Esophagus (tissue), 2 donors: ENCODE measurements at regions not wholly inside any gene's neighbourhood (a gene's known extent, or its start where the extent isn't known, plus 50 kb on each side); places are given as distances from the start of the nearest gene placed in this dataset.
"Not testable (repeated sequence)": the region's sequence is repeated elsewhere in the genome, so short reads cannot be mapped to it uniquely, and the experiment has no call there.

Experiments used
- H3K27ac ChIP-seq, 2 donors: one replicate each; pipeline ENCODE4 v1.5.1; 2013; ENCODE audit warnings: low read depth in 2 of 2, mild to moderate bottlenecking in 2 of 2, inconsistent platforms in 1 of 2, low read length in 1 of 2, moderate library complexity in 1 of 2
- H3K27me3 ChIP-seq, 2 donors: one replicate each; pipeline ENCODE4 v1.6.1; 2013; ENCODE audit warnings: low read length in 2 of 2, control low read depth in 1 of 2, mild to moderate bottlenecking in 1 of 2; ENCODE audit not compliant: insufficient read depth in 2 of 2, control insufficient read depth in 1 of 2
- H3K36me3 ChIP-seq, 2 donors: one replicate each; pipeline ENCODE4 v1.6.1; 2013; ENCODE audit warnings: low read length in 1 of 2; ENCODE audit not compliant: control insufficient read depth in 2 of 2, insufficient read depth in 2 of 2
- H3K4me1 ChIP-seq, 2 donors: one replicate each; pipeline ENCODE4 v1.6.1; 2013; ENCODE audit warnings: low read length in 1 of 2; ENCODE audit not compliant: control insufficient read depth in 2 of 2, insufficient read depth in 2 of 2
- H3K4me3 ChIP-seq, 2 donors: one replicate each; pipeline ENCODE4 v1.5.1; 2013; ENCODE audit warnings: low read length in 2 of 2, mild to moderate bottlenecking in 2 of 2, low read depth in 1 of 2, moderate library complexity in 1 of 2
- H3K9me3 ChIP-seq, 2 donors: one replicate each; pipeline ENCODE4 v1.6.1; 2013; ENCODE audit warnings: mild to moderate bottlenecking in 2 of 2, low read depth in 1 of 2, low read length in 1 of 2, moderate library complexity in 1 of 2; ENCODE audit not compliant: control insufficient read depth in 2 of 2, insufficient read depth in 1 of 2
- WGBS, 2 donors: extraction: QIAGEN DNeasy Blood & Tissue Kit; methylation state at CpG; one replicate each; pipeline ENCODE4 v1.1.7; 2013; 5-methylcytosine and 5-hydroxymethylcytosine counted together
- donor health status: healthy with polysubstance abuse.
- donor health status: Bipolar disorder and iron deficiency.

GRCh38 chr9:97124256-97124655, 85.3 kb upstream of the CTSV start:
- H3K27me3 ChIP-seq, result no peaks in the 10 kb centered on the region
- WGBS, 2 donors, result 80 to 82% methylated on average over 4 of the region's 4 CpGs
- H3K9me3 ChIP-seq, result no peaks in the 10 kb centered on the region
- H3K36me3 ChIP-seq, result no peaks in the 10 kb centered on the region
- H3K4me1 ChIP-seq, result no peaks in the 10 kb centered on the region
- no peak overlapping the region for H3K4me3 ChIP-seq
- H3K27ac ChIP-seq, result no peak overlapping the region

GRCh38 chr9:97110696-97111095, 71.8 kb upstream of the CTSV start:
- no peaks in the 10 kb centered on the region for H3K4me1 ChIP-seq
- H3K36me3 ChIP-seq, result no peaks in the 10 kb centered on the region
- H3K27me3 ChIP-seq, result no peaks in the 10 kb centered on the region
- no peak overlapping the region for H3K27ac ChIP-seq
- no peak overlapping the region for H3K4me3 ChIP-seq
- no peaks in the 10 kb centered on the region for H3K9me3 ChIP-seq
- WGBS, 2 donors, result 87 to 95% methylated on average over 2 of the region's 2 CpGs

- Histone ChIP-seq H3K4me3 (no peak overlapping the region), H3K27me3 (no peaks in the 10 kb centered on the region), H3K36me3 (no peaks in the 10 kb centered on the region), H3K27ac (no peak overlapping the region), H3K4me1 (no peaks in the 10 kb centered on the region), H3K9me3 (no peaks in the 10 kb centered on the region)
- 21 to 23% methylated on average over 4 of the region's 4 CpGs for WGBS, 2 donors
Measured at GRCh38 chr9:97109194-97109811, 70.4 kb upstream of the CTSV start.

GRCh38 chr9:97105220-97105619, 66.3 kb upstream of the CTSV start:
- not testable (repeated sequence) for H3K36me3 ChIP-seq, H3K4me3 ChIP-seq, H3K27me3 ChIP-seq, H3K9me3 ChIP-seq, H3K27ac ChIP-seq, H3K4me1 ChIP-seq
- WGBS, 2 donors, result 50 to 60% methylated on average over 2 of the region's 2 CpGs

GRCh38 chr9:97103613-97104383, 64.9 kb upstream of the CTSV start:
- not testable (repeated sequence) for H3K27me3 ChIP-seq, H3K36me3 ChIP-seq, H3K4me3 ChIP-seq, H3K27ac ChIP-seq, H3K9me3 ChIP-seq, H3K4me1 ChIP-seq
- 67 to 69% methylated on average over 6 of the region's 6 CpGs for WGBS, 2 donors

- not testable (repeated sequence) for H3K4me3 ChIP-seq, H3K9me3 ChIP-seq, H3K27me3 ChIP-seq, H3K4me1 ChIP-seq, H3K27ac ChIP-seq, H3K36me3 ChIP-seq
- 81 to 86% methylated on average over 2 of the region's 2 CpGs for WGBS, 2 donors
Measured at GRCh38 chr9:97099540-97099939, 60.6 kb upstream of the CTSV start.

GRCh38 chr9:97096793-97097192, 57.9 kb upstream of the CTSV start:
- no peak overlapping the region for H3K4me3 ChIP-seq
- 92 to 95% methylated on average over 4 of the region's 4 CpGs for WGBS, 2 donors
- peaks cover 0 to 2% of the 10 kb centered on the region in 2 donors for H3K27me3 ChIP-seq
- no peak overlapping the region for H3K27ac ChIP-seq
- H3K36me3 ChIP-seq, result no peaks in the 10 kb centered on the region
- H3K9me3 ChIP-seq, result no peaks in the 10 kb centered on the region
- no peaks in the 10 kb centered on the region for H3K4me1 ChIP-seq

- 56 to 70% methylated on average over 3 of the region's 3 CpGs for WGBS, 2 donors
- not testable (repeated sequence) for H3K4me3 ChIP-seq, H3K4me1 ChIP-seq, H3K36me3 ChIP-seq, H3K27me3 ChIP-seq, H3K27ac ChIP-seq, H3K9me3 ChIP-seq
Measured at GRCh38 chr9:97089361-97089760, 50.4 kb upstream of the CTSV start.
